NAMALWA (cell line): ENCODE measurements at regions not wholly inside any gene's neighbourhood (a gene's known extent, or its start where the extent isn't known, plus 50 kb on each side); places are given as distances from the start of the nearest gene placed in this dataset.

Experiments
- DNase-seq: peaks from one replicate; pipeline ENCODE4 v3.0.0-alpha.2; 2015; ENCODE audit warnings: low spot score

GRCh38 chr3:165455793-165456192 is 259.6 kb upstream of the SLITRK3 start:
- DNase-seq: no peak

- DNase-seq: no peak
Observed at GRCh38 chr3:165455360-165455759, 259.2 kb upstream of the SLITRK3 start.

- DNase-seq: no peak
Observed at GRCh38 chr3:165451371-165452070, 255.3 kb upstream of the SLITRK3 start.

GRCh38 chr3:165446555-165446954 is 250.4 kb upstream of the SLITRK3 start:
- DNase-seq: no peak

- no peak for DNase-seq
Observed at GRCh38 chr3:165444745-165445144, 248.6 kb upstream of the SLITRK3 start.

- DNase-seq: no peak
Observed at GRCh38 chr3:165443664-165444063, 247.5 kb upstream of the SLITRK3 start.

GRCh38 chr3:165442061-165442460 is 245.9 kb upstream of the SLITRK3 start:
- no peak for DNase-seq

GRCh38 chr3:165440380-165440779 is 244.2 kb upstream of the SLITRK3 start:
- no peak for DNase-seq

- no peak for DNase-seq
Observed at GRCh38 chr3:165439765-165440164, 243.6 kb upstream of the SLITRK3 start.

GRCh38 chr3:165434516-165434915 is 238.3 kb upstream of the SLITRK3 start:
- no peak for DNase-seq

- DNase-seq: no peak
Observed at GRCh38 chr3:165406425-165406824, 210.2 kb upstream of the SLITRK3 start.

GRCh38 chr3:165404357-165405027 is 208.3 kb upstream of the SLITRK3 start:
- no peak for DNase-seq

GRCh38 chr3:165403666-165404065 is 207.5 kb upstream of the SLITRK3 start:
- DNase-seq: no peak

GRCh38 chr3:165395188-165395587 is 199.0 kb upstream of the SLITRK3 start:
- DNase-seq: no peak

- no peak for DNase-seq
Observed at GRCh38 chr3:165393461-165393860, 197.3 kb upstream of the SLITRK3 start.

GRCh38 chr3:165390166-165390565 is 194.0 kb upstream of the SLITRK3 start:
- DNase-seq: no peak

GRCh38 chr3:165389653-165390052 is 193.5 kb upstream of the SLITRK3 start:
- DNase-seq: no peak

- DNase-seq: no peak
Observed at GRCh38 chr3:165389064-165389463, 192.9 kb upstream of the SLITRK3 start.

GRCh38 chr3:165383381-165383780 is 187.2 kb upstream of the SLITRK3 start:
- DNase-seq: no peak

- DNase-seq: no peak
Observed at GRCh38 chr3:165382672-165383071, 186.5 kb upstream of the SLITRK3 start.

GRCh38 chr3:165378761-165379160 is 182.6 kb upstream of the SLITRK3 start:
- DNase-seq: no peak

GRCh38 chr3:165359005-165359404 is 162.8 kb upstream of the SLITRK3 start:
- no peak for DNase-seq

- DNase-seq: no peak
Observed at GRCh38 chr3:165355316-165355715, 159.1 kb upstream of the SLITRK3 start.

GRCh38 chr3:165347526-165347925 is 151.3 kb upstream of the SLITRK3 start:
- no peak for DNase-seq
